SU-DHL-6 (cell line): ENCODE measurements at regions not wholly inside any gene's neighbourhood (a gene's known extent, or its start where the extent isn't known, plus 50 kb on each side); places are given as distances from the start of the nearest gene placed in this dataset.

Experiments used
- CTCF ChIP-seq: fragments of 200-600 bp; sonication (generic); IDR thresholded peaks from one replicate; pipeline ENCODE4 v1.5.1; 2017; ENCODE audit warnings: antibody characterized with exemption, mild to moderate bottlenecking, low read length, moderate library complexity; ENCODE audit not compliant: insufficient read depth, poor library complexity, severe bottlenecking
- EZH2phosphoT487 ChIP-seq: fragments of 200-600 bp; sonication (generic), shearing (Covaris generic); conservative IDR thresholded peaks from 2 replicates; pipeline ENCODE4 v1.6.1; 2018; ENCODE audit warnings: mild to moderate bottlenecking, antibody characterized with exemption, low read length, moderate library complexity, mixed read lengths

- no peak for TF ChIP-seq CTCF
- no peak for TF ChIP-seq EZH2phosphoT487
These were observed 408.8 kb downstream of the ENC1 start for GRCh38 chr5:74231697-74232096.
